ENCODE measurements at regions not wholly inside any gene's neighbourhood (a gene's known extent, or its start where the extent isn't known, plus 50 kb on each side); places are given as distances from the start of the nearest gene placed in this dataset.

- no peak overlapping the region for H3K4me3 Mint-ChIP-seq (ENCODE audit: unreplicated experiment)
- H3K27ac Mint-ChIP-seq (ENCODE audit: low read depth, unreplicated experiment), result no peak overlapping the region
- no TSS peak for BruUV-seq (replicated peaks)
- H3K36me3 Mint-ChIP-seq (ENCODE audit: insufficient read depth, unreplicated experiment), result no peaks in the 10 kb centered on the region
- H3K9me3 Mint-ChIP-seq (ENCODE audit: unreplicated experiment), result no peaks in the 10 kb centered on the region
- TF ChIP-seq CTCF (IDR thresholded peaks at IDR 0.05; ENCODE audit: unreplicated experiment), result no peak
- DNase-seq (ENCODE audit: unreplicated experiment), result no peak
- ChIA-PET CTCF (no interaction called here), POLR2A (no interaction called here)
- H3K27me3 Mint-ChIP-seq (ENCODE audit: insufficient read depth, unreplicated experiment), result no peaks in the 10 kb centered on the region
- intact Hi-C loops (cut with micrococcal nuclease), result no loop called here
- no peaks in the 10 kb centered on the region for H3K4me1 Mint-ChIP-seq (ENCODE audit: insufficient read depth, unreplicated experiment)
Observed at GRCh38 chr6:140276133-140276532, 901.7 kb upstream of the CITED2 start.

- Mint-ChIP-seq H3K4me1 (ENCODE audit: insufficient read depth, unreplicated experiment) (no peaks in the 10 kb centered on the region), H3K9me3 (ENCODE audit: unreplicated experiment) (no peaks in the 10 kb centered on the region), H3K27me3 (ENCODE audit: insufficient read depth, unreplicated experiment) (no peaks in the 10 kb centered on the region), H3K4me3 (ENCODE audit: unreplicated experiment) (no peak overlapping the region), H3K36me3 (ENCODE audit: insufficient read depth, unreplicated experiment) (no peaks in the 10 kb centered on the region), H3K27ac (ENCODE audit: low read depth, unreplicated experiment) (no peak overlapping the region)
- no peak for DNase-seq (ENCODE audit: unreplicated experiment)
- POLR2A ChIA-PET, result no interaction called here
- intact Hi-C loops (cut with micrococcal nuclease), result no loop called here
- CTCF ChIA-PET, result no interaction called here
- BruUV-seq (replicated peaks), result no TSS peak
- TF ChIP-seq CTCF (IDR thresholded peaks at IDR 0.05; ENCODE audit: unreplicated experiment), result no peak
Observed at GRCh38 chr6:140275725-140276124, 901.3 kb upstream of the CITED2 start.

- POLR2A ChIA-PET, result no interaction called here
- no peak for DNase-seq (ENCODE audit: unreplicated experiment)
- H3K4me1 Mint-ChIP-seq (ENCODE audit: insufficient read depth, unreplicated experiment), result peaks cover 5% of the 10 kb centered on the region
- H3K36me3 Mint-ChIP-seq (ENCODE audit: insufficient read depth, unreplicated experiment), result no peaks in the 10 kb centered on the region
- intact Hi-C loops (cut with micrococcal nuclease), result no loop called here
- H3K27me3 Mint-ChIP-seq (ENCODE audit: insufficient read depth, unreplicated experiment), result no peaks in the 10 kb centered on the region
- H3K9me3 Mint-ChIP-seq (ENCODE audit: unreplicated experiment), result no peaks in the 10 kb centered on the region
- BruUV-seq (replicated peaks), result no TSS peak
- CTCF ChIA-PET, result no interaction called here
- H3K4me3 Mint-ChIP-seq (ENCODE audit: unreplicated experiment), result no peak overlapping the region
- no peak overlapping the region for H3K27ac Mint-ChIP-seq (ENCODE audit: low read depth, unreplicated experiment)
- no peak for TF ChIP-seq CTCF (IDR thresholded peaks at IDR 0.05; ENCODE audit: unreplicated experiment)
Observed at GRCh38 chr6:140274548-140274947, 900.1 kb upstream of the CITED2 start.

- no peak for TF ChIP-seq CTCF (IDR thresholded peaks at IDR 0.05; ENCODE audit: unreplicated experiment)
- Mint-ChIP-seq H3K27me3 (ENCODE audit: insufficient read depth, unreplicated experiment) (no peaks in the 10 kb centered on the region), H3K4me1 (ENCODE audit: insufficient read depth, unreplicated experiment) (peaks cover 5% of the 10 kb centered on the region), H3K9me3 (ENCODE audit: unreplicated experiment) (no peaks in the 10 kb centered on the region), H3K36me3 (ENCODE audit: insufficient read depth, unreplicated experiment) (no peaks in the 10 kb centered on the region), H3K4me3 (ENCODE audit: unreplicated experiment) (no peak overlapping the region), H3K27ac (ENCODE audit: low read depth, unreplicated experiment) (no peak overlapping the region)
- ChIA-PET POLR2A (interaction anchor here (0.7 kb wide), 1 partner anchor 229 kb away, joined by 3 read pairs; no protein-coding TSS in a partner anchor), CTCF (interaction anchor here (0.6 kb wide), 1 partner anchor 582 kb away, joined by 4 read pairs; no protein-coding TSS in a partner anchor)
- intact Hi-C loops (cut with micrococcal nuclease), result no loop called here
- no TSS peak for BruUV-seq (replicated peaks)
- no peak for DNase-seq (ENCODE audit: unreplicated experiment)
Observed at GRCh38 chr6:140271759-140272377, 897.4 kb upstream of the CITED2 start.

All from MCF 10A (cell line).